ENCODE measurements at regions not wholly inside any gene's neighbourhood (a gene's known extent, or its start where the extent isn't known, plus 50 kb on each side); places are given as distances from the start of the nearest gene placed in this dataset.

- TF ChIP-seq ZNF232 (CRISPR knock-in tag; IDR thresholded peaks at IDR 0.05), result 0 out of 2 replicates have a peak, but pooled peaks have one; percentile 62
- no peak for TF ChIP-seq ZNF586 (CRISPR knock-in tag; conservative IDR thresholded peaks at IDR 0.05)
- TF ChIP-seq FIP1L1 (IDR thresholded peaks at IDR 0.05; ENCODE audit: low read depth, low read length, poor library complexity, severe bottlenecking), result no peak
- no peak for TF ChIP-seq USF1 (CRISPR knock-in tag; IDR thresholded peaks at IDR 0.05)
- no peak for TF ChIP-seq DACH1 (IDR thresholded peaks at IDR 0.05; ENCODE audit: partially characterized antibody)
- no peak for TF ChIP-seq HDGF (IDR thresholded peaks at IDR 0.05)
- no peak for TF ChIP-seq SAP30 (IDR thresholded peaks at IDR 0.05; ENCODE audit: borderline replicate concordance, insufficient read depth, low read depth, low read length, poor library complexity, severe bottlenecking)
- no peak for TF ChIP-seq ZNF77 (CRISPR knock-in tag; IDR thresholded peaks at IDR 0.05)
- TF ChIP-seq BMI1 (IDR thresholded peaks at IDR 0.05; ENCODE audit: low read length), result no peak
- TF ChIP-seq U2AF1 (optimal IDR thresholded peaks at IDR 0.05; ENCODE audit: low read depth, low read length), result no peak
- no peak for TF ChIP-seq ZNF395 (CRISPR knock-in tag; IDR thresholded peaks at IDR 0.05)
- TF ChIP-seq ZNF316 (IDR thresholded peaks at IDR 0.05), result no peak
- no peak for TF ChIP-seq MLLT1 (IDR thresholded peaks at IDR 0.05)
- no peak for TF ChIP-seq GTF3C2 (IDR thresholded peaks at IDR 0.05; ENCODE audit: borderline replicate concordance, extremely low read depth, insufficient read length)
- 0 out of 2 replicates have a peak, but pooled peaks have one; percentile 7 for TF ChIP-seq ARID4B (CRISPR knock-in tag; IDR thresholded peaks at IDR 0.05)
- no peak for TF ChIP-seq RBFOX2 (IDR thresholded peaks at IDR 0.05; ENCODE audit: low read depth, low read length)
- TF ChIP-seq ZC3H8 (IDR thresholded peaks at IDR 0.05), result no peak
Measured at GRCh38 chr6:43970068-43970912, 157.0 kb downstream of the MRPL14 start (continued).

Data from K562 (cell line).